ENCODE measurements at regions not wholly inside any gene's neighbourhood (a gene's known extent, or its start where the extent isn't known, plus 50 kb on each side); places are given as distances from the start of the nearest gene placed in this dataset.

GRCh38 chr12:46674129-46674528 is 151.7 kb downstream of the SLC38A4 start:
- CTCF ChIA-PET = interaction anchor here (0.8 to 4.9 kb wide), 16 partner anchors 8 to 1013 kb away, joined by 3 to 37 read pairs (median 4); no protein-coding TSS in a partner anchor
- dilution Hi-C loops (cut with MboI; ENCODE audit: extremely low pct_ligation_motif_present, low sequenced_read_pairs) (no loop called here), intact Hi-C loops (cut with micrococcal nuclease) (loop anchor here (2.0 to 10.0 kb wide), 3 partner anchors 261 to 549 kb away; no protein-coding TSS in a partner anchor)
- Histone ChIP-seq H3K9ac (replicated peaks; ENCODE audit: extremely low read depth, insufficient read depth, low read length) (no peak overlapping the region), H4K20me1 (replicated peaks; ENCODE audit: control insufficient read depth, extremely low read depth, insufficient read depth, low read length) (no peaks in the 10 kb centered on the region), H3K4me1 (ENCODE audit: control insufficient read depth, extremely low read depth, insufficient read depth, low read length) (no peaks in the 10 kb centered on the region), H3K27ac (ENCODE audit: insufficient read depth, low read depth, low read length) (no peak overlapping the region), H3K9me3 (replicated peaks; ENCODE audit: control insufficient read depth, insufficient read depth, low read length) (no peaks in the 10 kb centered on the region), H3K4me2 (ENCODE audit: insufficient read depth, low read length) (no peak overlapping the region), H2AFZ (ENCODE audit: low read depth, low read length) (no peak overlapping the region), H3K4me3 (replicated peaks in 1 of 3; ENCODE audit: insufficient read depth in 1 of 3, low read depth in 1 of 3, low read length in 3 of 3) (no peak overlapping the region), H3K79me2 (ENCODE audit: control insufficient read depth, insufficient read depth, low read length) (no peaks in the 10 kb centered on the region), H3K9me1 (replicated peaks; ENCODE audit: control insufficient read depth, extremely low read depth, insufficient read depth, low read length) (no peaks in the 10 kb centered on the region), H3K27me3 (ENCODE audit: control insufficient read depth in 2 of 2, insufficient read depth in 2 of 2, low read length in 2 of 2) (no peaks in the 10 kb centered on the region), H3K36me3 (ENCODE audit: control insufficient read depth in 2 of 2, extremely low read depth in 1 of 2, insufficient read depth in 2 of 2, low read length in 2 of 2) (no peaks in the 10 kb centered on the region)
- no TSS peak for BruUV-seq (replicated peaks)
- POLR2A ChIA-PET = interaction anchor here (1.6 kb wide), 1 partner anchor 308 kb away, joined by 3 read pairs; no protein-coding TSS in a partner anchor
- FAIRE-seq (no peak), DNase-seq (ENCODE audit: low read depth, low spot score) (no peak)
- TF ChIP-seq EZH2 (IDR thresholded peaks at IDR 0.05; ENCODE audit: borderline replicate concordance, low read depth, low read length, severe bottlenecking) = no peak
- TF ChIP-seq JUN (IDR thresholded peaks at IDR 0.05; ENCODE audit: borderline replicate concordance, insufficient read depth, insufficient read length, low read depth) = no peak
- TF ChIP-seq POLR2A (IDR thresholded peaks at IDR 0.05; ENCODE audit: low read depth, low read length) = no peak
- no peak for TF ChIP-seq CTCF (IDR thresholded peaks at IDR 0.05; ENCODE audit: extremely low read depth in 1 of 2, insufficient read depth in 1 of 2, low read depth in 1 of 2, low read length in 2 of 2)
- TF ChIP-seq FOS (IDR thresholded peaks at IDR 0.05; ENCODE audit: borderline replicate concordance, insufficient read depth, low read length) = no peak
- no peak for TF ChIP-seq MAX (IDR thresholded peaks at IDR 0.05; ENCODE audit: insufficient read depth, insufficient read length)
- TF ChIP-seq MYC (IDR thresholded peaks at IDR 0.05; ENCODE audit: low read depth, low read length) = no peak
- TF ChIP-seq GATA2 (IDR thresholded peaks at IDR 0.05; ENCODE audit: insufficient read depth, insufficient read length, low read depth, low read length) = no peak

All from endothelial cell of umbilical vein (primary cell).